AG09309 (cell line): ENCODE measurements at regions not wholly inside any gene's neighbourhood (a gene's known extent, or its start where the extent isn't known, plus 50 kb on each side); places are given as distances from the start of the nearest gene placed in this dataset.

Experiments
- DNase-seq: peaks from one replicate; pipeline ENCODE4 v3.0.0-alpha.2; 2010; ENCODE audit warnings: low read depth
- H3K4me3 ChIP-seq: 2 replicates; pipeline ENCODE4 v1.5.1; 2011; ENCODE audit warnings: mild to moderate bottlenecking, low read depth, low read length, moderate library complexity; ENCODE audit not compliant: control insufficient read depth
- TF ChIP-seq, protein P1 (sequence below): IDR thresholded peaks from 2 replicates; pipeline ENCODE4 v1.5.1; 2011; ENCODE audit warnings: mild to moderate bottlenecking, low read depth, low read length, inconsistent platforms; ENCODE audit not compliant: insufficient read depth, control insufficient read depth; ENCODE audit errors: missing control alignments

DNA sequence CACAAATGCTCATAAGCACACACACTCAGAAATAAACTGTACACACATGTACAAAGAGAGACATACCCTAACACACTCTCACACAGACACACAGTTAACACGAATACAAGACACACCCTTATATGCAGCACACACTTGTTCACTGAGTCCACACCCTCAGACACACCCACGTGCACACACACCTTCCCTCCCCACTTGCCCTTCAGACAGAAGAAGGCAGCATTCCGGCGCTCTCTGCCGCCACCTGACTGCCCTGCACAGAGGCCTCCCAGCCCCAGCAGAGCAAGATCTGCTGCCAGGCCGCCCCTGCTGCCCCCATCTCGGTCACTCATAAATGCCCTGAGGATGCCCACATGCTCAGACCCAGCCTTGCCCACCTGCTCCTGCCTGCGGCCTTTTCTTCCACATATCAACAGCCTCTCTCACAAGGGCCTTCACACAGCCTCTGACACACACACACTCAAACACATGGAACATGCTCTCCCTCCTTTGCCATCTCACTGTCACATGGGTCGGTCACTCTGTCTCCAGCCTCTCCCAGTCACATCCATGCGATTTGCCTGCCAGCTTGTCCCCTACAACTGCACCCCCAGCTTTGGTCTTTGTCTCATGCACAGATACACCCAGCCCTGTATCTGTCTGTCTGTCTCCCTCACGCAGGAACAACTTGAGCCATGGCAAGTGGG lies 71.1 kb downstream of the EPHB3 start:
- no peak overlapping the region for H3K4me3 ChIP-seq
- TF ChIP-seq, protein P1, sequence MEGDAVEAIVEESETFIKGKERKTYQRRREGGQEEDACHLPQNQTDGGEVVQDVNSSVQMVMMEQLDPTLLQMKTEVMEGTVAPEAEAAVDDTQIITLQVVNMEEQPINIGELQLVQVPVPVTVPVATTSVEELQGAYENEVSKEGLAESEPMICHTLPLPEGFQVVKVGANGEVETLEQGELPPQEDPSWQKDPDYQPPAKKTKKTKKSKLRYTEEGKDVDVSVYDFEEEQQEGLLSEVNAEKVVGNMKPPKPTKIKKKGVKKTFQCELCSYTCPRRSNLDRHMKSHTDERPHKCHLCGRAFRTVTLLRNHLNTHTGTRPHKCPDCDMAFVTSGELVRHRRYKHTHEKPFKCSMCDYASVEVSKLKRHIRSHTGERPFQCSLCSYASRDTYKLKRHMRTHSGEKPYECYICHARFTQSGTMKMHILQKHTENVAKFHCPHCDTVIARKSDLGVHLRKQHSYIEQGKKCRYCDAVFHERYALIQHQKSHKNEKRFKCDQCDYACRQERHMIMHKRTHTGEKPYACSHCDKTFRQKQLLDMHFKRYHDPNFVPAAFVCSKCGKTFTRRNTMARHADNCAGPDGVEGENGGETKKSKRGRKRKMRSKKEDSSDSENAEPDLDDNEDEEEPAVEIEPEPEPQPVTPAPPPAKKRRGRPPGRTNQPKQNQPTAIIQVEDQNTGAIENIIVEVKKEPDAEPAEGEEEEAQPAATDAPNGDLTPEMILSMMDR = no peak
- no peak for DNase-seq
